Adrenal gland (tissue), 9 donors: ENCODE measurements at regions not wholly inside any gene's neighbourhood (a gene's known extent, or its start where the extent isn't known, plus 50 kb on each side); places are given as distances from the start of the nearest gene placed in this dataset.

Experiments
- DNase-seq, 7 donors: peaks; one replicate each; pipeline ENCODE4 v3.0.0-alpha.2; 2019 to 2020
- H3K27ac ChIP-seq, 5 donors: fragments of 200-600 bp; sonication (generic) in 4 of 5; 1 replicate in 3 of 5; 2 replicates in 2 of 5; pipeline versions ENCODE4 v1.5.1 to v1.8.0; 2016 to 2020; ENCODE audit warnings: mild to moderate bottlenecking in 1 of 5
- H3K27me3 ChIP-seq: fragments of 200-600 bp; 2 replicates; pipeline ENCODE4 v1.8.0; 2021
- H3K36me3 ChIP-seq, 2 donors: fragments of 200-600 bp; replicated peaks in 1 of 2; 1 replicate in 1 of 2; 2 replicates in 1 of 2; pipeline versions ENCODE4 v1.5.1 to v1.8.0; 2018 to 2022
- H3K4me1 ChIP-seq, 2 donors: fragments of 200-600 bp; replicated peaks in 1 of 2; 1 replicate in 1 of 2; 2 replicates in 1 of 2; pipeline versions ENCODE4 v1.5.1 to v1.8.0; 2018 to 2021
- H3K4me3 ChIP-seq, 4 donors: fragments of 200-600 bp; sonication (generic) in 3 of 4; one replicate each; pipeline ENCODE4 v1.5.1; 2016 to 2018
- H3K9me3 ChIP-seq, 3 donors: fragments of 200-600 bp; sonication (generic) in 1 of 3; replicated peaks in 1 of 3; 1 replicate in 2 of 3; 2 replicates in 1 of 3; pipeline versions ENCODE4 v1.5.1 to v1.8.0; 2016 to 2021
- POLR2A ChIP-seq, 2 donors: fragments of 450-650 bp; IDR thresholded peaks; one replicate each; pipeline ENCODE4 v1.6.1; 2017; ENCODE audit warnings: antibody characterized with exemption in 2 of 2, mild to moderate bottlenecking in 2 of 2, moderate library complexity in 1 of 2
- WGBS, 4 donors: extraction: QIAGEN DNeasy Blood & Tissue Kit in 2 of 4; methylation state at CpG; one replicate each; pipeline versions ENCODE4 v1.1.5 to v1.1.7; 2013 to 2017; 5-methylcytosine and 5-hydroxymethylcytosine counted together
- intact Hi-C, 2 donors: fragments of 100-400 bp; cut with DNase I; formaldehyde crosslinking; loops; one replicate each; pipeline versions ENCODE4 v1.14.1 to v1.15.0; 2022 to 2023
- TF ChIP-seq, protein P1 (sequence below), 6 experiments: fragments of 450-650 bp in 4 of 6; fragments of 200-600 bp in 2 of 6; sonication (generic) in 1 of 6; IDR thresholded peaks; 1 replicate in 5 of 6; 2 replicates in 1 of 6; pipeline versions ENCODE4 v1.5.1 to v1.8.0; 2016 to 2021; ENCODE audit warnings: antibody characterized with exemption in 6 of 6, mild to moderate bottlenecking in 2 of 6, moderate library complexity in 1 of 6
- donor health status: healthy with polysubstance abuse.
- donor health status: Bipolar disorder and iron deficiency.
- donor health status: DM: yes; HTN: yes; CAD: no.
- donor health status: DM: no; HTN: no; CAD: no.
- donor health status: DM: no; HTN: no; CAD: no.

- Histone ChIP-seq H3K4me1 (no peaks in the 10 kb centered on the region), H3K9me3 (no peaks in the 10 kb centered on the region), H3K27ac (no peak overlapping the region), H3K4me3 (no peak overlapping the region), H3K27me3 (no peaks in the 10 kb centered on the region), H3K36me3 (no peaks in the 10 kb centered on the region)
- 79 to 91% (median 80%) methylated on average over 2 of the region's 2 CpGs for WGBS, 4 donors
- TF ChIP-seq POLR2A (IDR thresholded peaks at IDR 0.05), result no peak
- TF ChIP-seq, protein P1, sequence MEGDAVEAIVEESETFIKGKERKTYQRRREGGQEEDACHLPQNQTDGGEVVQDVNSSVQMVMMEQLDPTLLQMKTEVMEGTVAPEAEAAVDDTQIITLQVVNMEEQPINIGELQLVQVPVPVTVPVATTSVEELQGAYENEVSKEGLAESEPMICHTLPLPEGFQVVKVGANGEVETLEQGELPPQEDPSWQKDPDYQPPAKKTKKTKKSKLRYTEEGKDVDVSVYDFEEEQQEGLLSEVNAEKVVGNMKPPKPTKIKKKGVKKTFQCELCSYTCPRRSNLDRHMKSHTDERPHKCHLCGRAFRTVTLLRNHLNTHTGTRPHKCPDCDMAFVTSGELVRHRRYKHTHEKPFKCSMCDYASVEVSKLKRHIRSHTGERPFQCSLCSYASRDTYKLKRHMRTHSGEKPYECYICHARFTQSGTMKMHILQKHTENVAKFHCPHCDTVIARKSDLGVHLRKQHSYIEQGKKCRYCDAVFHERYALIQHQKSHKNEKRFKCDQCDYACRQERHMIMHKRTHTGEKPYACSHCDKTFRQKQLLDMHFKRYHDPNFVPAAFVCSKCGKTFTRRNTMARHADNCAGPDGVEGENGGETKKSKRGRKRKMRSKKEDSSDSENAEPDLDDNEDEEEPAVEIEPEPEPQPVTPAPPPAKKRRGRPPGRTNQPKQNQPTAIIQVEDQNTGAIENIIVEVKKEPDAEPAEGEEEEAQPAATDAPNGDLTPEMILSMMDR (IDR thresholded peaks at IDR 0.05), result no peak
- no peak for DNase-seq
- intact Hi-C loops, result no loop called here
Measured at GRCh38 chr10:57775250-57775649, 492.4 kb downstream of the IPMK start.

DNA sequence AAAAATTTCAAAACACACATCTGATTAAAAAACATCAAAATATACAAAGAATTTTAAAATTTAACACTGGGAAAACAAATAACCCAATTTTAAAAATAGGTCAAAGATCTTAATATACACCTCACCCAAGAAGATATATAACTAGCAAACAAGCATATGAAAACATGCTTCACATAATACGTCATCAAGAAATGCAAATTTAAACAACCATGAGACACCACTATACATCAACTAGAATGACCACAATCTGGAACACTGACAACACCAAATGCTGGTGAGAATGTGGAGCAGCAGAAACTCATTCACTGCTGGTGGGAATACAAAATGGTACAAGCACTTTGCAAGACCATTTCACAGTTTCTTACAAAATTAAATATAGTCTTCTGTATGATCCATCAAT is 498.4 kb downstream of the IPMK start:
- TF ChIP-seq, protein P1 (IDR thresholded peaks at IDR 0.05), result no peak
- no peak for TF ChIP-seq POLR2A (IDR thresholded peaks at IDR 0.05)
- Histone ChIP-seq H3K4me3 (no peak overlapping the region), H3K27ac (no peak overlapping the region), H3K4me1 (no peaks in the 10 kb centered on the region), H3K27me3 (no peaks in the 10 kb centered on the region), H3K9me3 (peaks cover 0 to 12% (median 0%) of the 10 kb centered on the region in 3 donors), H3K36me3 (no peaks in the 10 kb centered on the region)
- WGBS, 4 donors, result 70 to 83% (median 78%) methylated on average over 1 of the region's 1 CpG
- intact Hi-C loops, result no loop called here
- no peak for DNase-seq

DNA sequence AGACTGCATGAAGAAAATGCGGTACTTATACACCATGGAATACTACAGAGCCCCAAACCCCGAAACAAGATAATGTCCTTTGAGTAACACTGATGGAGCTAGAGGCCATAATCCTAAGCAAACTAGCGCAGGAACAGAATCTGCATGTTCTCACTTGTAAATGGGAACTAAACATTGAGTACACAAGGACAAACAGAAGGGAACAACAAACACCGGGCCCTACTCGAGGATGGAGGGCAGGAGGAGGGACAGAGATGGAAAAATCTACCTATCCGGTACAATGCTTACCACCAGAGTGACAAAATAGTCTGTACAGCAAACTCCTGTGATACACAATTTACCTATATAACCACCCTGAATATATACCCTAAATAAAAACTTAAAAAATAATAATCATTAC is 507.9 kb downstream of the IPMK start:
- Histone ChIP-seq H3K9me3 (no peaks in the 10 kb centered on the region), H3K4me3 (no peak overlapping the region), H3K4me1 (no peaks in the 10 kb centered on the region), H3K27ac (no peak overlapping the region), H3K36me3 (no peaks in the 10 kb centered on the region), H3K27me3 (no peaks in the 10 kb centered on the region)
- DNase-seq, result no peak
- intact Hi-C loops, result no loop called here
- 80 to 87% (median 86%) methylated on average over 6 of the region's 6 CpGs for WGBS, 4 donors
- TF ChIP-seq POLR2A (IDR thresholded peaks at IDR 0.05), result no peak
- TF ChIP-seq, protein P1 (IDR thresholded peaks at IDR 0.05), result no peak

DNA sequence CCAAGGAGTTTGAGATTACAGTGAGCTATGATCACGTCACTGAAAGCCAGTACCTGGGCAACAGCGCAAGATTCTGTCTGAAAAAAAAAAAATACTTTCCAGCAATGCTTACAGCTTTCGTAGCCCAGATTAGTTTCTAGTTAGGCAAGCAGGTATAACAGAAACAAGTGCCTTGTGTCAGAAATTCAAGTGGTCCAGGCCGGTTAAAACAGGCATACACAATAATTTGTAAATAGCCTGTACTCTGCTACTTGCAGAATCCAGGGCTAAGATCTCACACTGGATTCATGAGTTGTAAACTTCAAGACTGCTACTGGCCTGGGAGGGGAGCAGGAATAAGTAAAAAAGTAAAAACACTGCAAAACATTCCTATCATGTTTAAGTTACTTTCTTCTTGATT is 512.9 kb downstream of the IPMK start:
- no peak for DNase-seq
- H3K4me1 ChIP-seq, result no peaks in the 10 kb centered on the region
- no peaks in the 10 kb centered on the region for H3K36me3 ChIP-seq
- no peak overlapping the region for H3K27ac ChIP-seq
- no peak overlapping the region for H3K4me3 ChIP-seq
- intact Hi-C loops, result no loop called here
- H3K27me3 ChIP-seq, result no peaks in the 10 kb centered on the region
- 81 to 88% (median 87%) methylated on average over 4 of the region's 4 CpGs for WGBS, 4 donors
- TF ChIP-seq POLR2A (IDR thresholded peaks at IDR 0.05), result no peak
- TF ChIP-seq, protein P1 (IDR thresholded peaks at IDR 0.05), result no peak
- no peaks in the 10 kb centered on the region for H3K9me3 ChIP-seq
